GM19395 (cell line): ENCODE measurements at regions not wholly inside any gene's neighbourhood (a gene's known extent, or its start where the extent isn't known, plus 50 kb on each side); places are given as distances from the start of the nearest gene placed in this dataset.
"Not testable (repeated sequence)": the region's sequence is repeated elsewhere in the genome, so short reads cannot be mapped to it uniquely, and the experiment has no call there.

Experiments
- ATAC-seq: cut with Tn5 transposase; IDR thresholded peaks from one replicate; pipeline ENCODE4 v1.9.1; 2021; ENCODE audit warnings: mild to moderate bottlenecking, moderate library complexity; ENCODE audit not compliant: unreplicated experiment

- no peak for ATAC-seq
Measured at GRCh38 chr2:63692002-63692606, 103.3 kb downstream of the MDH1 start.

GRCh38 chr2:63695583-63695982 lies 106.8 kb downstream of the MDH1 start:
- no peak for ATAC-seq

- ATAC-seq = no peak
Measured at GRCh38 chr2:63696496-63696895, 107.7 kb downstream of the MDH1 start.

GRCh38 chr2:63697160-63697559 lies 108.4 kb downstream of the MDH1 start:
- ATAC-seq = no peak

GRCh38 chr2:63698786-63699548 lies 110.2 kb downstream of the MDH1 start:
- ATAC-seq = no peak

GRCh38 chr2:63699549-63699839 lies 110.7 kb downstream of the MDH1 start:
- no peak for ATAC-seq

- no peak for ATAC-seq
Measured at GRCh38 chr2:63700271-63700670, 111.5 kb downstream of the MDH1 start.

GRCh38 chr2:63701406-63701805 lies 112.6 kb downstream of the MDH1 start:
- no peak for ATAC-seq

GRCh38 chr2:63706084-63706483 lies 117.3 kb downstream of the MDH1 start:
- not testable (repeated sequence) for ATAC-seq

GRCh38 chr2:63710732-63711131 lies 122.0 kb downstream of the MDH1 start:
- no peak for ATAC-seq

GRCh38 chr2:63712748-63713147 lies 124.0 kb downstream of the MDH1 start:
- ATAC-seq = no peak

GRCh38 chr2:63716146-63716545 lies 125.5 kb upstream of the UGP2 start:
- no peak for ATAC-seq

GRCh38 chr2:63719052-63719451 lies 122.6 kb upstream of the UGP2 start:
- no peak for ATAC-seq

GRCh38 chr2:63721082-63721424 lies 120.6 kb upstream of the UGP2 start:
- ATAC-seq = no peak

- ATAC-seq = not testable (repeated sequence)
Measured at GRCh38 chr2:63722284-63722683, 119.4 kb upstream of the UGP2 start.

- no peak for ATAC-seq
Measured at GRCh38 chr2:63723709-63724108, 118.0 kb upstream of the UGP2 start.

- ATAC-seq = not testable (repeated sequence)
Measured at GRCh38 chr2:63725212-63725611, 116.5 kb upstream of the UGP2 start.

GRCh38 chr2:63729362-63729761 lies 112.3 kb upstream of the UGP2 start:
- ATAC-seq = no peak

- ATAC-seq = no peak
Measured at GRCh38 chr2:63729831-63730230, 111.9 kb upstream of the UGP2 start.

GRCh38 chr2:63734510-63734909 lies 107.2 kb upstream of the UGP2 start:
- ATAC-seq = no peak

- no peak for ATAC-seq
Measured at GRCh38 chr2:63735263-63735662, 106.4 kb upstream of the UGP2 start.

GRCh38 chr2:63735931-63736330 lies 105.8 kb upstream of the UGP2 start:
- ATAC-seq = no peak

GRCh38 chr2:63736354-63736753 lies 105.3 kb upstream of the UGP2 start:
- no peak for ATAC-seq
